HCT116 (cell line): ENCODE measurements at regions not wholly inside any gene's neighbourhood (a gene's known extent, or its start where the extent isn't known, plus 50 kb on each side); places are given as distances from the start of the nearest gene placed in this dataset.

Source experiments
- ATAC-seq: fragments of 200-7000 bp; cut with Tn5 transposase; 2 replicates; pipeline ENCODE4 v1.9.1; 2020; ENCODE audit warnings: mild to moderate bottlenecking, moderate library complexity
- BruUV-seq: library from RNA; stranded (reverse); fragments of 400-500 nt; replicated peaks from 2 replicates; lab custom pipeline; 2021; lab: Mats Ljungman, UMichigan
- CTCF ChIA-PET: fragments of 300-600 bp; sonication (Branson Sonifier 250); formaldehyde crosslinking; loops from one replicate; lab custom pipeline; 2021; ENCODE audit warnings: antibody characterized with exemption; lab: Charles Lee
- POLR2A ChIA-PET: fragments of 300-600, 350-600 bp; sonication (Branson Sonifier 250); formaldehyde crosslinking; loops from one replicate; lab custom pipeline; 2021; ENCODE audit warnings: antibody characterized with exemption; lab: Charles Lee
- RAD21 ChIA-PET, 2 experiments: fragments of 300-600 bp; sonication (Branson Sonifier 250); formaldehyde crosslinking; loops; one replicate each; lab custom pipeline; 2023; ENCODE audit warnings: low total read pairs in 2 of 2; ENCODE audit not compliant: uncharacterized antibody in 2 of 2, unreplicated experiment in 2 of 2, low non-redundant PET in 1 of 2; lab: Charles Lee
- DNase-seq: peaks from one replicate; pipeline ENCODE4 v3.0.0-alpha.2; 2010; ENCODE audit warnings: low read depth, low spot score
- H2AFZ ChIP-seq: fragments of 200-600 bp; shearing (Covaris generic), sonication (generic); 2 replicates; pipeline ENCODE4 v1.6.1; 2017; ENCODE audit warnings: low read depth, mixed run types, mixed read lengths, antibody characterized with exemption, low read length; ENCODE audit not compliant: poor library complexity, severe bottlenecking
- H3K27ac ChIP-seq: 2 replicates; pipeline ENCODE4 v1.5.1; 2012; ENCODE audit warnings: low read depth, low read length
- H3K27me3 ChIP-seq: fragments of 200-600 bp; sonication (generic); 2 replicates; pipeline ENCODE4 v1.6.1; 2016; ENCODE audit warnings: mixed run types, low read length, mixed read lengths; ENCODE audit not compliant: insufficient read depth
- H3K36me3 ChIP-seq, 2 experiments: fragments of 200-500 bp in 1 of 2; fragments of 200-600 bp in 1 of 2; sonication (Bioruptor generic) in 1 of 2; sonication (generic) in 1 of 2; 2 replicates each; pipeline versions ENCODE4 v1.5.1 to v1.6.1; 2014 to 2016; ENCODE audit warnings: low read length in 2 of 2, inconsistent platforms in 1 of 2, mixed read lengths in 1 of 2, mixed run types in 1 of 2; ENCODE audit not compliant: insufficient read depth in 2 of 2, control insufficient read depth in 1 of 2
- H3K4me1 ChIP-seq, 2 experiments: fragments of 200-600 bp in 1 of 2; sonication (generic) in 1 of 2; 2 replicates each; pipeline versions ENCODE4 v1.5.1 to v1.6.1; 2012 to 2017; ENCODE audit warnings: low read length in 2 of 2, inconsistent platforms in 1 of 2, mild to moderate bottlenecking in 1 of 2, mixed read lengths in 1 of 2, mixed run types in 1 of 2, moderate library complexity in 1 of 2; ENCODE audit not compliant: insufficient read depth in 2 of 2, control insufficient read depth in 1 of 2
- H3K4me2 ChIP-seq: fragments of 200-600 bp; sonication (generic); 2 replicates; pipeline ENCODE4 v1.6.1; 2017; ENCODE audit warnings: mixed run types, low read length, mixed read lengths
- H3K4me3 ChIP-seq, 2 experiments: fragments of 200-600 bp in 1 of 2; sonication (generic) in 1 of 2; replicated peaks in 1 of 2; 2 replicates each; pipeline ENCODE4 v1.5.1; 2011 to 2016; ENCODE audit warnings: low read length in 2 of 2, control low read depth in 1 of 2, low read depth in 1 of 2, mild to moderate bottlenecking in 1 of 2, mixed read lengths in 1 of 2, mixed run types in 1 of 2
- H3K79me2 ChIP-seq: fragments of 200-600 bp; sonication (generic); 2 replicates; pipeline ENCODE4 v1.6.1; 2017; ENCODE audit warnings: mild to moderate bottlenecking, mixed run types, low read length, moderate library complexity, mixed read lengths; ENCODE audit not compliant: insufficient read depth
- H3K9ac ChIP-seq: fragments of 200-600 bp; sonication (generic); 2 replicates; pipeline ENCODE4 v1.6.1; 2016; ENCODE audit warnings: low read length, mixed read lengths
- H3K9me2 ChIP-seq: fragments of 200-600 bp; sonication (generic), shearing (Covaris generic); 2 replicates; pipeline ENCODE4 v1.6.1; 2017; ENCODE audit warnings: mixed run types, mild to moderate bottlenecking, moderate library complexity; ENCODE audit not compliant: insufficient read depth
- H3K9me3 ChIP-seq, 2 experiments: fragments of 200-500 bp in 1 of 2; fragments of 200-600 bp in 1 of 2; sonication (Bioruptor generic) in 1 of 2; sonication (generic) in 1 of 2; 2 replicates each; pipeline ENCODE4 v1.6.1; 2014 to 2017; ENCODE audit warnings: low read length in 2 of 2, mixed read lengths in 2 of 2, inconsistent platforms in 1 of 2, low read depth in 1 of 2, mild to moderate bottlenecking in 1 of 2, mixed run types in 1 of 2, moderate library complexity in 1 of 2; ENCODE audit not compliant: control insufficient read depth in 1 of 2, insufficient read depth in 1 of 2
- H4K20me1 ChIP-seq: fragments of 200-600 bp; sonication (generic), shearing (Covaris generic); 2 replicates; pipeline ENCODE4 v1.6.1; 2017; ENCODE audit warnings: mixed run types, mild to moderate bottlenecking, moderate library complexity; ENCODE audit not compliant: insufficient read depth
- CEBPB ChIP-seq: IDR thresholded peaks from 2 replicates; pipeline ENCODE4 v1.6.1; 2012; ENCODE audit warnings: low read depth
- EZH2 ChIP-seq: fragments of 200-600 bp; sonication (generic); IDR thresholded peaks from 2 replicates; pipeline ENCODE4 v1.6.1; 2017; ENCODE audit warnings: antibody characterized with exemption, mixed run types
- FOSL1 ChIP-seq: IDR thresholded peaks from 2 replicates; pipeline ENCODE4 v1.6.1; 2012; ENCODE audit warnings: low read depth
- JUND ChIP-seq: IDR thresholded peaks from 2 replicates; pipeline ENCODE4 v1.6.1; 2012
- POLR2A ChIP-seq: IDR thresholded peaks from 2 replicates; pipeline ENCODE4 v1.7.0; 2011; ENCODE audit warnings: borderline replicate concordance; ENCODE audit not compliant: insufficient read depth, insufficient read length; ENCODE audit errors: extremely low read depth
- POLR2AphosphoS5 ChIP-seq: IDR thresholded peaks from 2 replicates; pipeline ENCODE4 v1.6.1; 2011; ENCODE audit warnings: mild to moderate bottlenecking, low read depth, low read length, moderate library complexity
- SIN3A ChIP-seq: IDR thresholded peaks from 2 replicates; pipeline ENCODE4 v1.6.1; 2012; ENCODE audit warnings: low read depth
- SRF ChIP-seq: IDR thresholded peaks from 2 replicates; pipeline ENCODE4 v1.6.1; 2012; ENCODE audit warnings: low read depth
- TCF7L2 ChIP-seq: IDR thresholded peaks from 2 replicates; pipeline ENCODE4 v1.7.0; 2011; ENCODE audit warnings: borderline replicate concordance, inconsistent platforms; ENCODE audit not compliant: insufficient read depth, insufficient read length; ENCODE audit errors: extremely low read depth
- YY1 ChIP-seq: IDR thresholded peaks from 2 replicates; pipeline ENCODE4 v1.6.1; 2011; ENCODE audit warnings: low read length, low read depth, moderate library complexity, mild to moderate bottlenecking; ENCODE audit not compliant: insufficient replicate concordance; ENCODE audit errors: extremely low read depth
- intact Hi-C: fragments of 100-400 bp; cut with micrococcal nuclease; formaldehyde crosslinking; loops from 2 replicates; pipeline ENCODE4 v1.10.0; 2022
- TF ChIP-seq, protein P1 (sequence below): IDR thresholded peaks from 2 replicates; pipeline ENCODE4 v1.6.1; 2011; ENCODE audit warnings: mild to moderate bottlenecking, low read length, moderate library complexity; ENCODE audit not compliant: insufficient replicate concordance; ENCODE audit errors: extremely low read depth
- TF ChIP-seq, protein P2 (sequence below): IDR thresholded peaks from 2 replicates; pipeline ENCODE4 v1.6.1; 2012
- TF ChIP-seq, protein P3 (sequence below): IDR thresholded peaks from 2 replicates; pipeline ENCODE4 v1.6.1; 2012; ENCODE audit warnings: low read depth

DNA sequence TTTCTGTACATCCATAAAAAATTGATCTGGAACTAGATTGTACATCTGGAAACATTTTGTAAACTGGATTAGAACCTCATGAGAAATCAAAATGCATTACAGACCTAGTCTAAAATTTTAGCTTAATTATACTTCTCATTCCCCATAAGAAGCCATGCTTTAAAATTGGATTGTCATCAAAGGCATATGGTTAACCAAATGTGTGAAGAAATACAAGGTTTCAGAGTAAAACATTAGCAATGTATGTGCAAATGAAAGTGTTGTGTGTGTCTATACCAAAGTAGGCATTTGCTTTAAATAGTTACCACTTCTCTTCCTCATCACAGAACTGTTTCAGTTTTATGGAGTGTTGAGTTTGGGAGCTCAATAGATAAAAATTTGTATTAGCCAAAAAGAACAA lies 968.7 kb downstream of the EPHA3 start:
- Histone ChIP-seq H2AFZ (no peak overlapping the region), H3K9ac (no peak overlapping the region), H3K4me2 (no peak overlapping the region), H3K27ac (no peak overlapping the region), H4K20me1 (no peaks in the 10 kb centered on the region), H3K9me2 (no peaks in the 10 kb centered on the region), H3K79me2 (no peaks in the 10 kb centered on the region), H3K9me3 (peaks cover 0 to 5% of the 10 kb centered on the region in 2 experiments; a peak in 2 of 4 replicates), H3K4me3 (no peak overlapping the region), H3K27me3 (no peaks in the 10 kb centered on the region), H3K36me3 (no peaks in the 10 kb centered on the region), H3K4me1 (no peaks in the 10 kb centered on the region)
- no TSS peak for BruUV-seq
- ATAC-seq (no peak), DNase-seq (no peak)
- TF ChIP-seq CEBPB (no peak), POLR2A (no peak), EZH2 (no peak), YY1 (no peak), SIN3A (no peak), SRF (no peak), TCF7L2 (no peak)
- TF ChIP-seq, protein P1, sequence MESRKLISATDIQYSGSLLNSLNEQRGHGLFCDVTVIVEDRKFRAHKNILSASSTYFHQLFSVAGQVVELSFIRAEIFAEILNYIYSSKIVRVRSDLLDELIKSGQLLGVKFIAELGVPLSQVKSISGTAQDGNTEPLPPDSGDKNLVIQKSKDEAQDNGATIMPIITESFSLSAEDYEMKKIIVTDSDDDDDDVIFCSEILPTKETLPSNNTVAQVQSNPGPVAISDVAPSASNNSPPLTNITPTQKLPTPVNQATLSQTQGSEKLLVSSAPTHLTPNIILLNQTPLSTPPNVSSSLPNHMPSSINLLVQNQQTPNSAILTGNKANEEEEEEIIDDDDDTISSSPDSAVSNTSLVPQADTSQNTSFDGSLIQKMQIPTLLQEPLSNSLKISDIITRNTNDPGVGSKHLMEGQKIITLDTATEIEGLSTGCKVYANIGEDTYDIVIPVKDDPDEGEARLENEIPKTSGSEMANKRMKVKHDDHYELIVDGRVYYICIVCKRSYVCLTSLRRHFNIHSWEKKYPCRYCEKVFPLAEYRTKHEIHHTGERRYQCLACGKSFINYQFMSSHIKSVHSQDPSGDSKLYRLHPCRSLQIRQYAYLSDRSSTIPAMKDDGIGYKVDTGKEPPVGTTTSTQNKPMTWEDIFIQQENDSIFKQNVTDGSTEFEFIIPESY: no peak
- TF ChIP-seq, protein P2, sequence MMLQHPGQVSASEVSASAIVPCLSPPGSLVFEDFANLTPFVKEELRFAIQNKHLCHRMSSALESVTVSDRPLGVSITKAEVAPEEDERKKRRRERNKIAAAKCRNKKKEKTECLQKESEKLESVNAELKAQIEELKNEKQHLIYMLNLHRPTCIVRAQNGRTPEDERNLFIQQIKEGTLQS: no peak
- RAD21 ChIA-PET: no interaction called here
- CTCF ChIA-PET: no interaction called here
- intact Hi-C loops: no loop called here
- POLR2A ChIA-PET: no interaction called here

DNA sequence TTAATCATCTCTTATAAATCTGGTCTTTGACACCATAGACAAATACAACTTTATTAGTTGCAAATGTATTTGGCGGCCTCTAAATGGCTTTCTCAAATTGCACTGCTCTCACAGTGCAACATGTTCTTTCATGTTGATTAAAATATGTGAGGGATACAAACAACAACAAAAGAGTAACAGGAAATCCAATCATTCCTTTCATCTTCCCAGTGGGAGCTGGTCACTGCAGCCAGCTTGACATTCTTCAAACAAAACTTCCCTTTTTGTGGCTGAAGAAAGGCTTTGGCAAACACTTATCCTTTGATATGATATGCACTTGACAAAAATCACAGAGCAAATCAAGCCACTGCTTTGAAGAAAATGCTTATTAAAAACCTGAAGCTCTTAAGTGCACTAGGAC lies 973.6 kb downstream of the EPHA3 start:
- Histone ChIP-seq H3K36me3 (no peaks in the 10 kb centered on the region), H3K79me2 (no peaks in the 10 kb centered on the region), H3K27ac (no peak overlapping the region), H3K4me2 (no peak overlapping the region), H3K9ac (no peak overlapping the region), H3K9me2 (no peaks in the 10 kb centered on the region), H3K4me1 (no peaks in the 10 kb centered on the region), H3K9me3 (peaks cover 0 to 5% of the 10 kb centered on the region in 2 experiments; a peak in 2 of 4 replicates), H3K27me3 (no peaks in the 10 kb centered on the region), H2AFZ (no peak overlapping the region), H4K20me1 (no peaks in the 10 kb centered on the region), H3K4me3 (no peak overlapping the region)
- TF ChIP-seq POLR2A (no peak), FOSL1 (no peak), JUND (no peak), POLR2AphosphoS5 (no peak), TCF7L2 (peak; percentile 95), SRF (no peak)
- TF ChIP-seq, protein P3, sequence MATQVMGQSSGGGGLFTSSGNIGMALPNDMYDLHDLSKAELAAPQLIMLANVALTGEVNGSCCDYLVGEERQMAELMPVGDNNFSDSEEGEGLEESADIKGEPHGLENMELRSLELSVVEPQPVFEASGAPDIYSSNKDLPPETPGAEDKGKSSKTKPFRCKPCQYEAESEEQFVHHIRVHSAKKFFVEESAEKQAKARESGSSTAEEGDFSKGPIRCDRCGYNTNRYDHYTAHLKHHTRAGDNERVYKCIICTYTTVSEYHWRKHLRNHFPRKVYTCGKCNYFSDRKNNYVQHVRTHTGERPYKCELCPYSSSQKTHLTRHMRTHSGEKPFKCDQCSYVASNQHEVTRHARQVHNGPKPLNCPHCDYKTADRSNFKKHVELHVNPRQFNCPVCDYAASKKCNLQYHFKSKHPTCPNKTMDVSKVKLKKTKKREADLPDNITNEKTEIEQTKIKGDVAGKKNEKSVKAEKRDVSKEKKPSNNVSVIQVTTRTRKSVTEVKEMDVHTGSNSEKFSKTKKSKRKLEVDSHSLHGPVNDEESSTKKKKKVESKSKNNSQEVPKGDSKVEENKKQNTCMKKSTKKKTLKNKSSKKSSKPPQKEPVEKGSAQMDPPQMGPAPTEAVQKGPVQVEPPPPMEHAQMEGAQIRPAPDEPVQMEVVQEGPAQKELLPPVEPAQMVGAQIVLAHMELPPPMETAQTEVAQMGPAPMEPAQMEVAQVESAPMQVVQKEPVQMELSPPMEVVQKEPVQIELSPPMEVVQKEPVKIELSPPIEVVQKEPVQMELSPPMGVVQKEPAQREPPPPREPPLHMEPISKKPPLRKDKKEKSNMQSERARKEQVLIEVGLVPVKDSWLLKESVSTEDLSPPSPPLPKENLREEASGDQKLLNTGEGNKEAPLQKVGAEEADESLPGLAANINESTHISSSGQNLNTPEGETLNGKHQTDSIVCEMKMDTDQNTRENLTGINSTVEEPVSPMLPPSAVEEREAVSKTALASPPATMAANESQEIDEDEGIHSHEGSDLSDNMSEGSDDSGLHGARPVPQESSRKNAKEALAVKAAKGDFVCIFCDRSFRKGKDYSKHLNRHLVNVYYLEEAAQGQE: no peak
- RAD21 ChIA-PET: no interaction called here
- DNase-seq: no peak
- CTCF ChIA-PET: no interaction called here
- intact Hi-C loops: no loop called here
- BruUV-seq: no TSS peak
- ATAC-seq: no peak
- POLR2A ChIA-PET: no interaction called here
